ENCODE measurements at regions not wholly inside any gene's neighbourhood (a gene's known extent, or its start where the extent isn't known, plus 50 kb on each side); places are given as distances from the start of the nearest gene placed in this dataset.

GRCh38 chr12:131552492-131552863 lies 158.4 kb upstream of the SFSWAP start (continued):
- TF ChIP-seq, protein P1, sequence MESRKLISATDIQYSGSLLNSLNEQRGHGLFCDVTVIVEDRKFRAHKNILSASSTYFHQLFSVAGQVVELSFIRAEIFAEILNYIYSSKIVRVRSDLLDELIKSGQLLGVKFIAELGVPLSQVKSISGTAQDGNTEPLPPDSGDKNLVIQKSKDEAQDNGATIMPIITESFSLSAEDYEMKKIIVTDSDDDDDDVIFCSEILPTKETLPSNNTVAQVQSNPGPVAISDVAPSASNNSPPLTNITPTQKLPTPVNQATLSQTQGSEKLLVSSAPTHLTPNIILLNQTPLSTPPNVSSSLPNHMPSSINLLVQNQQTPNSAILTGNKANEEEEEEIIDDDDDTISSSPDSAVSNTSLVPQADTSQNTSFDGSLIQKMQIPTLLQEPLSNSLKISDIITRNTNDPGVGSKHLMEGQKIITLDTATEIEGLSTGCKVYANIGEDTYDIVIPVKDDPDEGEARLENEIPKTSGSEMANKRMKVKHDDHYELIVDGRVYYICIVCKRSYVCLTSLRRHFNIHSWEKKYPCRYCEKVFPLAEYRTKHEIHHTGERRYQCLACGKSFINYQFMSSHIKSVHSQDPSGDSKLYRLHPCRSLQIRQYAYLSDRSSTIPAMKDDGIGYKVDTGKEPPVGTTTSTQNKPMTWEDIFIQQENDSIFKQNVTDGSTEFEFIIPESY (CRISPR knock-in tag; IDR thresholded peaks at IDR 0.05), result no peak
- TF ChIP-seq HMBOX1 (IDR thresholded peaks at IDR 0.05) (no peak), TEAD1 (CRISPR knock-in tag; IDR thresholded peaks at IDR 0.05) (no peak), TSC22D4 (tag; IDR thresholded peaks at IDR 0.05) (no peak), OTX1 (CRISPR knock-in tag; IDR thresholded peaks at IDR 0.05) (no peak), DNMT1 (IDR thresholded peaks at IDR 0.05) (no peak), CAMTA2 (CRISPR knock-in tag; conservative IDR thresholded peaks at IDR 0.05) (no peak), ZNF175 (CRISPR knock-in tag; IDR thresholded peaks at IDR 0.05; ENCODE audit: low read depth) (no peak)
- TF ChIP-seq, protein P2, sequence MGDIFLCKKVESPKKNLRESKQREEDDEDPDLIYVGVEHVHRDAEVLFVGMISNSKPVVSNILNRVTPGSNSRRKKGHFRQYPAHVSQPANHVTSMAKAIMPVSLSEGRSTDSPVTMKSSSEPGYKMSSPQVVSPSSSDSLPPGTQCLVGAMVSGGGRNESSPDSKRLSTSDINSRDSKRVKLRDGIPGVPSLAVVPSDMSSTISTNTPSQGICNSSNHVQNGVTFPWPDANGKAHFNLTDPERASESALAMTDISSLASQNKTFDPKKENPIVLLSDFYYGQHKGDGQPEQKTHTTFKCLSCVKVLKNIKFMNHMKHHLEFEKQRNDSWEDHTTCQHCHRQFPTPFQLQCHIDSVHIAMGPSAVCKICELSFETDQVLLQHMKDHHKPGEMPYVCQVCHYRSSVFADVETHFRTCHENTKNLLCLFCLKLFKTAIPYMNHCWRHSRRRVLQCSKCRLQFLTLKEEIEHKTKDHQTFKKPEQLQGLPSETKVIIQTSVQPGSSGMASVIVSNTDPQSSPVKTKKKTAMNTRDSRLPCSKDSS (IDR thresholded peaks at IDR 0.05; ENCODE audit: low read depth, partially characterized antibody), result no peak
- TF ChIP-seq, protein P3, sequence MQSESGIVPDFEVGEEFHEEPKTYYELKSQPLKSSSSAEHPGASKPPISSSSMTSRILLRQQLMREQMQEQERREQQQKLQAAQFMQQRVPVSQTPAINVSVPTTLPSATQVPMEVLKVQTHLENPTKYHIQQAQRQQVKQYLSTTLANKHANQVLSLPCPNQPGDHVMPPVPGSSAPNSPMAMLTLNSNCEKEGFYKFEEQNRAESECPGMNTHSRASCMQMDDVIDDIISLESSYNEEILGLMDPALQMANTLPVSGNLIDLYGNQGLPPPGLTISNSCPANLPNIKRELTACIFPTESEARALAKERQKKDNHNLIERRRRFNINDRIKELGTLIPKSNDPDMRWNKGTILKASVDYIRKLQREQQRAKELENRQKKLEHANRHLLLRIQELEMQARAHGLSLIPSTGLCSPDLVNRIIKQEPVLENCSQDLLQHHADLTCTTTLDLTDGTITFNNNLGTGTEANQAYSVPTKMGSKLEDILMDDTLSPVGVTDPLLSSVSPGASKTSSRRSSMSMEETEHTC (IDR thresholded peaks at IDR 0.05), result no peak
- TF ChIP-seq, protein P4, sequence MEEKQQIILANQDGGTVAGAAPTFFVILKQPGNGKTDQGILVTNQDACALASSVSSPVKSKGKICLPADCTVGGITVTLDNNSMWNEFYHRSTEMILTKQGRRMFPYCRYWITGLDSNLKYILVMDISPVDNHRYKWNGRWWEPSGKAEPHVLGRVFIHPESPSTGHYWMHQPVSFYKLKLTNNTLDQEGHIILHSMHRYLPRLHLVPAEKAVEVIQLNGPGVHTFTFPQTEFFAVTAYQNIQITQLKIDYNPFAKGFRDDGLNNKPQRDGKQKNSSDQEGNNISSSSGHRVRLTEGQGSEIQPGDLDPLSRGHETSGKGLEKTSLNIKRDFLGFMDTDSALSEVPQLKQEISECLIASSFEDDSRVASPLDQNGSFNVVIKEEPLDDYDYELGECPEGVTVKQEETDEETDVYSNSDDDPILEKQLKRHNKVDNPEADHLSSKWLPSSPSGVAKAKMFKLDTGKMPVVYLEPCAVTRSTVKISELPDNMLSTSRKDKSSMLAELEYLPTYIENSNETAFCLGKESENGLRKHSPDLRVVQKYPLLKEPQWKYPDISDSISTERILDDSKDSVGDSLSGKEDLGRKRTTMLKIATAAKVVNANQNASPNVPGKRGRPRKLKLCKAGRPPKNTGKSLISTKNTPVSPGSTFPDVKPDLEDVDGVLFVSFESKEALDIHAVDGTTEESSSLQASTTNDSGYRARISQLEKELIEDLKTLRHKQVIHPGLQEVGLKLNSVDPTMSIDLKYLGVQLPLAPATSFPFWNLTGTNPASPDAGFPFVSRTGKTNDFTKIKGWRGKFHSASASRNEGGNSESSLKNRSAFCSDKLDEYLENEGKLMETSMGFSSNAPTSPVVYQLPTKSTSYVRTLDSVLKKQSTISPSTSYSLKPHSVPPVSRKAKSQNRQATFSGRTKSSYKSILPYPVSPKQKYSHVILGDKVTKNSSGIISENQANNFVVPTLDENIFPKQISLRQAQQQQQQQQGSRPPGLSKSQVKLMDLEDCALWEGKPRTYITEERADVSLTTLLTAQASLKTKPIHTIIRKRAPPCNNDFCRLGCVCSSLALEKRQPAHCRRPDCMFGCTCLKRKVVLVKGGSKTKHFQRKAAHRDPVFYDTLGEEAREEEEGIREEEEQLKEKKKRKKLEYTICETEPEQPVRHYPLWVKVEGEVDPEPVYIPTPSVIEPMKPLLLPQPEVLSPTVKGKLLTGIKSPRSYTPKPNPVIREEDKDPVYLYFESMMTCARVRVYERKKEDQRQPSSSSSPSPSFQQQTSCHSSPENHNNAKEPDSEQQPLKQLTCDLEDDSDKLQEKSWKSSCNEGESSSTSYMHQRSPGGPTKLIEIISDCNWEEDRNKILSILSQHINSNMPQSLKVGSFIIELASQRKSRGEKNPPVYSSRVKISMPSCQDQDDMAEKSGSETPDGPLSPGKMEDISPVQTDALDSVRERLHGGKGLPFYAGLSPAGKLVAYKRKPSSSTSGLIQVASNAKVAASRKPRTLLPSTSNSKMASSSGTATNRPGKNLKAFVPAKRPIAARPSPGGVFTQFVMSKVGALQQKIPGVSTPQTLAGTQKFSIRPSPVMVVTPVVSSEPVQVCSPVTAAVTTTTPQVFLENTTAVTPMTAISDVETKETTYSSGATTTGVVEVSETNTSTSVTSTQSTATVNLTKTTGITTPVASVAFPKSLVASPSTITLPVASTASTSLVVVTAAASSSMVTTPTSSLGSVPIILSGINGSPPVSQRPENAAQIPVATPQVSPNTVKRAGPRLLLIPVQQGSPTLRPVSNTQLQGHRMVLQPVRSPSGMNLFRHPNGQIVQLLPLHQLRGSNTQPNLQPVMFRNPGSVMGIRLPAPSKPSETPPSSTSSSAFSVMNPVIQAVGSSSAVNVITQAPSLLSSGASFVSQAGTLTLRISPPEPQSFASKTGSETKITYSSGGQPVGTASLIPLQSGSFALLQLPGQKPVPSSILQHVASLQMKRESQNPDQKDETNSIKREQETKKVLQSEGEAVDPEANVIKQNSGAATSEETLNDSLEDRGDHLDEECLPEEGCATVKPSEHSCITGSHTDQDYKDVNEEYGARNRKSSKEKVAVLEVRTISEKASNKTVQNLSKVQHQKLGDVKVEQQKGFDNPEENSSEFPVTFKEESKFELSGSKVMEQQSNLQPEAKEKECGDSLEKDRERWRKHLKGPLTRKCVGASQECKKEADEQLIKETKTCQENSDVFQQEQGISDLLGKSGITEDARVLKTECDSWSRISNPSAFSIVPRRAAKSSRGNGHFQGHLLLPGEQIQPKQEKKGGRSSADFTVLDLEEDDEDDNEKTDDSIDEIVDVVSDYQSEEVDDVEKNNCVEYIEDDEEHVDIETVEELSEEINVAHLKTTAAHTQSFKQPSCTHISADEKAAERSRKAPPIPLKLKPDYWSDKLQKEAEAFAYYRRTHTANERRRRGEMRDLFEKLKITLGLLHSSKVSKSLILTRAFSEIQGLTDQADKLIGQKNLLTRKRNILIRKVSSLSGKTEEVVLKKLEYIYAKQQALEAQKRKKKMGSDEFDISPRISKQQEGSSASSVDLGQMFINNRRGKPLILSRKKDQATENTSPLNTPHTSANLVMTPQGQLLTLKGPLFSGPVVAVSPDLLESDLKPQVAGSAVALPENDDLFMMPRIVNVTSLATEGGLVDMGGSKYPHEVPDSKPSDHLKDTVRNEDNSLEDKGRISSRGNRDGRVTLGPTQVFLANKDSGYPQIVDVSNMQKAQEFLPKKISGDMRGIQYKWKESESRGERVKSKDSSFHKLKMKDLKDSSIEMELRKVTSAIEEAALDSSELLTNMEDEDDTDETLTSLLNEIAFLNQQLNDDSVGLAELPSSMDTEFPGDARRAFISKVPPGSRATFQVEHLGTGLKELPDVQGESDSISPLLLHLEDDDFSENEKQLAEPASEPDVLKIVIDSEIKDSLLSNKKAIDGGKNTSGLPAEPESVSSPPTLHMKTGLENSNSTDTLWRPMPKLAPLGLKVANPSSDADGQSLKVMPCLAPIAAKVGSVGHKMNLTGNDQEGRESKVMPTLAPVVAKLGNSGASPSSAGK (IDR thresholded peaks at IDR 0.05), result no peak
